Mucosa of descending colon (tissue), 3 donors: ENCODE measurements at regions not wholly inside any gene's neighbourhood (a gene's known extent, or its start where the extent isn't known, plus 50 kb on each side); places are given as distances from the start of the nearest gene placed in this dataset.

ENCODE experiments used
- ATAC-seq: fragments of 200-7000 bp; cut with Tn5 transposase; one replicate; pipeline ENCODE4 v1.9.1; 2020; ENCODE audit warnings: mild to moderate bottlenecking, moderate library complexity
- DNase-seq, 3 donors: peaks; one replicate each; pipeline ENCODE4 v3.0.0-alpha.2; 2020
- H3K36me3 ChIP-seq: fragments of 200-600 bp; one replicate; pipeline ENCODE4 v1.8.0; 2021; ENCODE audit warnings: low read depth, mild to moderate bottlenecking
- H3K4me1 ChIP-seq: fragments of 200-600 bp; one replicate; pipeline ENCODE4 v1.8.0; 2021; ENCODE audit warnings: low read depth, mild to moderate bottlenecking
- H3K4me3 ChIP-seq: fragments of 200-600 bp; one replicate; pipeline ENCODE4 v1.8.0; 2021; ENCODE audit warnings: mild to moderate bottlenecking
- H3K9me3 ChIP-seq: fragments of 200-600 bp; one replicate; pipeline ENCODE4 v1.8.0; 2021; ENCODE audit warnings: mild to moderate bottlenecking
- CTCF ChIP-seq: fragments of 200-600 bp; IDR thresholded peaks from one replicate; pipeline ENCODE4 v1.8.0; 2022; ENCODE audit warnings: antibody characterized with exemption, mild to moderate bottlenecking
- intact Hi-C, 2 donors: fragments of 100-400 bp; cut with DNase I in 1 of 2; cut with micrococcal nuclease in 1 of 2; formaldehyde crosslinking; loops; one replicate each; pipeline versions ENCODE4 v1.11.0 to v1.11.1; 2022; cut with DNase I, micrococcal nuclease
- donor health status: DM: no; HTN: no; CAD: no; lungs with moderate emphysema.
- donor health status: DM: no; HTN: no; CAD: no.
- donor health status: DM: no; HTN: yes; CAD: no.

GRCh38 chr9:129285382-129285781 is 107.3 kb upstream of the IER5L start:
- Histone ChIP-seq H3K9me3 (no peaks in the 10 kb centered on the region), H3K4me3 (no peak overlapping the region), H3K4me1 (no peaks in the 10 kb centered on the region), H3K36me3 (no peaks in the 10 kb centered on the region)
- no peak for TF ChIP-seq CTCF
- no peak for ATAC-seq
- peak in 1 of 3 donors; percentile 1 for DNase-seq
- intact Hi-C loops = no loop called here

- intact Hi-C loops = no loop called here
- ATAC-seq = no peak
- Histone ChIP-seq H3K9me3 (no peaks in the 10 kb centered on the region), H3K4me3 (no peak overlapping the region), H3K36me3 (no peaks in the 10 kb centered on the region), H3K4me1 (no peaks in the 10 kb centered on the region)
- peak in 1 of 3 donors; percentile 40 for DNase-seq
- TF ChIP-seq CTCF = no peak
Observed at GRCh38 chr9:129284607-129285291, 106.7 kb upstream of the IER5L start.

- intact Hi-C loops = no loop called here
- Histone ChIP-seq H3K4me3 (no peak overlapping the region), H3K4me1 (no peaks in the 10 kb centered on the region), H3K9me3 (no peaks in the 10 kb centered on the region), H3K36me3 (no peaks in the 10 kb centered on the region)
- ATAC-seq (no peak), DNase-seq (peak in 1 of 3 donors; percentile 41)
- no peak for TF ChIP-seq CTCF
Observed at GRCh38 chr9:129283705-129284606, 105.9 kb upstream of the IER5L start.

GRCh38 chr9:129283291-129283691 is 105.2 kb upstream of the IER5L start:
- Histone ChIP-seq H3K36me3 (no peaks in the 10 kb centered on the region), H3K4me1 (peaks cover 2% of the 10 kb centered on the region), H3K9me3 (no peaks in the 10 kb centered on the region), H3K4me3 (no peak overlapping the region)
- no peak for TF ChIP-seq CTCF
- ATAC-seq (no peak), DNase-seq (peak in 1 of 3 donors; percentile 28)
- intact Hi-C loops = no loop called here

GRCh38 chr9:129282731-129283211 is 104.7 kb upstream of the IER5L start:
- peaks cover 2% of the 10 kb centered on the region for H3K4me1 ChIP-seq

More at GRCh38 chr9:129282731-129283211, 104.7 kb upstream of the IER5L start:
- intact Hi-C loops = no loop called here
- no peak for ATAC-seq
- peak in 1 of 3 donors; percentile 40 for DNase-seq
- Histone ChIP-seq H3K36me3 (no peaks in the 10 kb centered on the region), H3K4me3 (no peak overlapping the region), H3K9me3 (no peaks in the 10 kb centered on the region)
- TF ChIP-seq CTCF = no peak
